ENCODE measurements at regions not wholly inside any gene's neighbourhood (a gene's known extent, or its start where the extent isn't known, plus 50 kb on each side); places are given as distances from the start of the nearest gene placed in this dataset.

GRCh38 chr6:113654396-113654795, 202.7 kb upstream of the MARCKS start:
- H3K4me2 ChIP-seq: no peak overlapping the region
- ATAC-seq: no peak
- no peaks in the 10 kb centered on the region for H3K36me3 Mint-ChIP-seq (ENCODE audit: low read depth)

More at GRCh38 chr6:113654396-113654795, 202.7 kb upstream of the MARCKS start:
- no peak for DNase-seq (ENCODE audit: low spot score)
- Mint-ChIP-seq H3K27me3 (ENCODE audit: insufficient read depth, low read depth, poor library complexity) (no peaks in the 10 kb centered on the region), H3K4me1 (peaks cover 12% of the 10 kb centered on the region; the same call in 2 of the 3 replicates), H3K9me3 (no peaks in the 10 kb centered on the region), H3K4me3 (no peak overlapping the region), H3K27ac (no peak overlapping the region)
- H4K20me1 ChIP-seq (replicated peaks; ENCODE audit: insufficient read depth): no peaks in the 10 kb centered on the region
- no peaks in the 10 kb centered on the region for H3K27me3 ChIP-seq (ENCODE audit: insufficient read depth)
- peaks cover 10% of the 10 kb centered on the region; the same call in 1 of the 2 replicates for H3K4me1 ChIP-seq (ENCODE audit: insufficient read depth)
- no peaks in the 10 kb centered on the region for H3K36me3 ChIP-seq (ENCODE audit: insufficient read depth)
- H3K79me2 ChIP-seq (replicated peaks; ENCODE audit: insufficient read depth): no peaks in the 10 kb centered on the region
- H3K27ac ChIP-seq (ENCODE audit: low read depth): no peak overlapping the region
- H2AFZ ChIP-seq: no peak overlapping the region
- no peaks in the 10 kb centered on the region for H3K9me2 ChIP-seq (ENCODE audit: insufficient read depth)
- no peaks in the 10 kb centered on the region for H3F3A ChIP-seq (replicated peaks; ENCODE audit: low read depth)
- TF ChIP-seq, protein P1, sequence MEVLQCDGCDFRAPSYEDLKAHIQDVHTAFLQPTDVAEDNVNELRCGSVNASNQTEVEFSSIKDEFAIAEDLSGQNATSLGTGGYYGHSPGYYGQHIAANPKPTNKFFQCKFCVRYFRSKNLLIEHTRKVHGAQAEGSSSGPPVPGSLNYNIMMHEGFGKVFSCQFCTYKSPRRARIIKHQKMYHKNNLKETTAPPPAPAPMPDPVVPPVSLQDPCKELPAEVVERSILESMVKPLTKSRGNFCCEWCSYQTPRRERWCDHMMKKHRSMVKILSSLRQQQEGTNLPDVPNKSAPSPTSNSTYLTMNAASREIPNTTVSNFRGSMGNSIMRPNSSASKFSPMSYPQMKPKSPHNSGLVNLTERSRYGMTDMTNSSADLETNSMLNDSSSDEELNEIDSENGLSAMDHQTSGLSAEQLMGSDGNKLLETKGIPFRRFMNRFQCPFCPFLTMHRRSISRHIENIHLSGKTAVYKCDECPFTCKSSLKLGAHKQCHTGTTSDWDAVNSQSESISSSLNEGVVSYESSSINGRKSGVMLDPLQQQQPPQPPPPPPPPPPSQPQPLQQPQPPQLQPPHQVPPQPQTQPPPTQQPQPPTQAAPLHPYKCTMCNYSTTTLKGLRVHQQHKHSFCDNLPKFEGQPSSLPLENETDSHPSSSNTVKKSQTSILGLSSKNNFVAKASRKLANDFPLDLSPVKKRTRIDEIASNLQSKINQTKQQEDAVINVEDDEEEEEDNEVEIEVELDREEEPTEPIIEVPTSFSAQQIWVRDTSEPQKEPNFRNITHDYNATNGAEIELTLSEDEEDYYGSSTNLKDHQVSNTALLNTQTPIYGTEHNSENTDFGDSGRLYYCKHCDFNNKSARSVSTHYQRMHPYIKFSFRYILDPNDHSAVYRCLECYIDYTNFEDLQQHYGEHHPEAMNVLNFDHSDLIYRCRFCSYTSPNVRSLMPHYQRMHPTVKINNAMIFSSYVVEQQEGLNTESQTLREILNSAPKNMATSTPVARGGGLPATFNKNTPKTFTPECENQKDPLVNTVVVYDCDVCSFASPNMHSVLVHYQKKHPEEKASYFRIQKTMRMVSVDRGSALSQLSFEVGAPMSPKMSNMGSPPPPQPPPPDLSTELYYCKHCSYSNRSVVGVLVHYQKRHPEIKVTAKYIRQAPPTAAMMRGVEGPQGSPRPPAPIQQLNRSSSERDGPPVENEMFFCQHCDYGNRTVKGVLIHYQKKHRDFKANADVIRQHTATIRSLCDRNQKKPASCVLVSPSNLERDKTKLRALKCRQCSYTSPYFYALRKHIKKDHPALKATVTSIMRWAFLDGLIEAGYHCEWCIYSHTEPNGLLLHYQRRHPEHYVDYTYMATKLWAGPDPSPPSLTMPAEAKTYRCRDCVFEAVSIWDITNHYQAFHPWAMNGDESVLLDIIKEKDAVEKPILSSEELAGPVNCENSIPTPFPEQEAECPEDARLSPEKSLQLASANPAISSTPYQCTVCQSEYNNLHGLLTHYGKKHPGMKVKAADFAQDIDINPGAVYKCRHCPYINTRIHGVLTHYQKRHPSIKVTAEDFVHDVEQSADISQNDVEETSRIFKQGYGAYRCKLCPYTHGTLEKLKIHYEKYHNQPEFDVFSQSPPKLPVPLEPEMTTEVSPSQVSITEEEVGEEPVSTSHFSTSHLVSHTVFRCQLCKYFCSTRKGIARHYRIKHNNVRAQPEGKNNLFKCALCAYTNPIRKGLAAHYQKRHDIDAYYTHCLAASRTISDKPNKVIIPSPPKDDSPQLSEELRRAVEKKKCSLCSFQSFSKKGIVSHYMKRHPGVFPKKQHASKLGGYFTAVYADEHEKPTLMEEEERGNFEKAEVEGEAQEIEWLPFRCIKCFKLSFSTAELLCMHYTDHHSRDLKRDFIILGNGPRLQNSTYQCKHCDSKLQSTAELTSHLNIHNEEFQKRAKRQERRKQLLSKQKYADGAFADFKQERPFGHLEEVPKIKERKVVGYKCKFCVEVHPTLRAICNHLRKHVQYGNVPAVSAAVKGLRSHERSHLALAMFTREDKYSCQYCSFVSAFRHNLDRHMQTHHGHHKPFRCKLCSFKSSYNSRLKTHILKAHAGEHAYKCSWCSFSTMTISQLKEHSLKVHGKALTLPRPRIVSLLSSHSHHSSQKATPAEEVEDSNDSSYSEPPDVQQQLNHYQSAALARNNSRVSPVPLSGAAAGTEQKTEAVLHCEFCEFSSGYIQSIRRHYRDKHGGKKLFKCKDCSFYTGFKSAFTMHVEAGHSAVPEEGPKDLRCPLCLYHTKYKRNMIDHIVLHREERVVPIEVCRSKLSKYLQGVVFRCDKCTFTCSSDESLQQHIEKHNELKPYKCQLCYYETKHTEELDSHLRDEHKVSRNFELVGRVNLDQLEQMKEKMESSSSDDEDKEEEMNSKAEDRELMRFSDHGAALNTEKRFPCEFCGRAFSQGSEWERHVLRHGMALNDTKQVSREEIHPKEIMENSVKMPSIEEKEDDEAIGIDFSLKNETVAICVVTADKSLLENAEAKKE (CRISPR knock-in tag; IDR thresholded peaks at IDR 0.05): no peak
- TF ChIP-seq CTCF (conservative IDR thresholded peaks at IDR 0.05; ENCODE audit: low read depth in 2 of 2) (no peak), NANOG (IDR thresholded peaks at IDR 0.05; ENCODE audit: borderline replicate concordance) (no peak)
- TF ChIP-seq, protein P2, sequence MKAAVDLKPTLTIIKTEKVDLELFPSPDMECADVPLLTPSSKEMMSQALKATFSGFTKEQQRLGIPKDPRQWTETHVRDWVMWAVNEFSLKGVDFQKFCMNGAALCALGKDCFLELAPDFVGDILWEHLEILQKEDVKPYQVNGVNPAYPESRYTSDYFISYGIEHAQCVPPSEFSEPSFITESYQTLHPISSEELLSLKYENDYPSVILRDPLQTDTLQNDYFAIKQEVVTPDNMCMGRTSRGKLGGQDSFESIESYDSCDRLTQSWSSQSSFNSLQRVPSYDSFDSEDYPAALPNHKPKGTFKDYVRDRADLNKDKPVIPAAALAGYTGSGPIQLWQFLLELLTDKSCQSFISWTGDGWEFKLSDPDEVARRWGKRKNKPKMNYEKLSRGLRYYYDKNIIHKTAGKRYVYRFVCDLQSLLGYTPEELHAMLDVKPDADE (IDR thresholded peaks at IDR 0.05): no peak
- no peak overlapping the region for H3K4me3 ChIP-seq
